Right lobe of liver (tissue), 6 donors: ENCODE measurements at regions not wholly inside any gene's neighbourhood (a gene's known extent, or its start where the extent isn't known, plus 50 kb on each side); places are given as distances from the start of the nearest gene placed in this dataset.
"Not testable (repeated sequence)": the region's sequence is repeated elsewhere in the genome, so short reads cannot be mapped to it uniquely, and the experiment has no call there.

ENCODE experiments used
- ATAC-seq, 4 donors: fragments of 200-7000 bp; cut with Tn5 transposase; one replicate each; pipeline ENCODE4 v1.9.1; 2020; ENCODE audit warnings: mild to moderate bottlenecking in 4 of 4, moderate library complexity in 4 of 4
- DNase-seq, 3 donors: peaks; one replicate each; pipeline ENCODE4 v3.0.0-alpha.2; 2020
- H3K27ac ChIP-seq, 3 donors: fragments of 200-600 bp; one replicate each; pipeline ENCODE4 v1.8.0; 2022
- H3K27me3 ChIP-seq, 2 donors: fragments of 200-600 bp; one replicate each; pipeline ENCODE4 v1.8.0; 2022
- H3K36me3 ChIP-seq, 4 donors: fragments of 200-600 bp; sonication (generic) in 1 of 4; one replicate each; pipeline versions ENCODE4 v1.5.1 to v1.8.0; 2017 to 2022; ENCODE audit warnings: control low read depth in 1 of 4
- H3K4me1 ChIP-seq, 4 donors: fragments of 200-600 bp; sonication (generic) in 1 of 4; one replicate each; pipeline versions ENCODE4 v1.5.1 to v1.8.0; 2017 to 2022; ENCODE audit warnings: control low read depth in 1 of 4
- H3K4me3 ChIP-seq, 3 donors: fragments of 200-600 bp; one replicate each; pipeline ENCODE4 v1.8.0; 2022
- H3K9me3 ChIP-seq, 4 donors: fragments of 200-600 bp; sonication (generic) in 1 of 4; one replicate each; pipeline versions ENCODE4 v1.5.1 to v1.8.0; 2017 to 2022; ENCODE audit warnings: control low read depth in 1 of 4
- CTCF ChIP-seq, 4 donors: fragments of 200-600 bp in 3 of 4; fragments of 450-650 bp in 1 of 4; IDR thresholded peaks; one replicate each; pipeline versions ENCODE4 v1.5.1 to v1.8.0; 2016 to 2022; ENCODE audit warnings: antibody characterized with exemption in 4 of 4, mild to moderate bottlenecking in 2 of 4
- POLR2A ChIP-seq: fragments of 450-650 bp; IDR thresholded peaks from one replicate; pipeline ENCODE4 v1.6.1; 2017; ENCODE audit warnings: antibody characterized with exemption, mild to moderate bottlenecking
- WGBS: methylation state at CpG from one replicate; pipeline ENCODE4 v1.1.6; 2018; ENCODE audit warnings: low coverage, low lambda C conversion rate; ENCODE audit not compliant: insufficient coverage; ENCODE audit errors: missing lambda C conversion rate; 5-methylcytosine and 5-hydroxymethylcytosine counted together
- intact Hi-C, 2 donors: fragments of 100-400 bp; cut with DNase I; formaldehyde crosslinking; loops; one replicate each; pipeline versions ENCODE4 v1.11.2 to v1.14.1; 2022
- donor health status: DM: no; HTN: yes; CAD: no.
- donor health status: DM: no; HTN: no; CAD: no.
- donor health status: DM: no; HTN: no; CAD: no.
- donor health status: DM: no; HTN: yes; CAD: no.
- donor health status: DM: no; HTN: yes; CAD: no.

DNA sequence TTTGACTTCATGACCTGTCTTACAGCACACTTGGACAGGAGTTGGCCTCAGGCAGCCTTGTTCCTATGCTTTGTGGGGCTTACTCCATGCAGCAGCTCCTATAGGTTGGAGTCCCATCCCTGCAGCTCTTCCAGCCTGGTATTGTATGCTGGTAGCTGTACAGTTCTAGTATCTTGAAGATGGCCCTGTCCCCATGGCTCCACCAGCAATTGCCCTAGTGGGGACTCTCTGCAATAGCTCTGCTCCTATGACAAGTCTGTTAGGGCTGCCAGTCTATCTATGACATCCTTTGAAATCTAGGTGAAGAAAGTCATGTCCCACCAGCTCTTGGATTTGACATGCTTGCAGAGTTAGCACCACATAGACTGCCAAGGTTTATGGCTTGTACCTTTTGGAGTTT, 252.6 kb downstream of the ANTXR2 start:
- intact Hi-C loops = no loop called here

GRCh38 chr4:79807933-79808332, 265.1 kb downstream of the ANTXR2 start:
- intact Hi-C loops, H3K4me3 ChIP-seq: not testable (repeated sequence)

More for the DNA sequence above, 252.6 kb downstream of the ANTXR2 start:
- Histone ChIP-seq H3K27ac (no peak overlapping the region), H3K36me3 (no peaks in the 10 kb centered on the region), H3K4me1 (no peaks in the 10 kb centered on the region), H3K27me3 (no peaks in the 10 kb centered on the region), H3K9me3 (no peaks in the 10 kb centered on the region), H3K4me3 (no peak overlapping the region)
- DNase-seq (no peak), ATAC-seq (no peak)
- TF ChIP-seq CTCF (IDR thresholded peaks at IDR 0.05) = no peak
- TF ChIP-seq POLR2A = no peak

GRCh38 chr4:79798047-79798446, 275.0 kb downstream of the ANTXR2 start:
- TF ChIP-seq CTCF (IDR thresholded peaks at IDR 0.05) (no peak), POLR2A (no peak)
- Histone ChIP-seq H3K27me3 (no peaks in the 10 kb centered on the region), H3K4me3 (no peak overlapping the region), H3K36me3 (no peaks in the 10 kb centered on the region), H3K9me3 (no peaks in the 10 kb centered on the region), H3K27ac (no peak overlapping the region), H3K4me1 (no peaks in the 10 kb centered on the region)
- intact Hi-C loops = no loop called here
- WGBS = 66% methylated on average over 3 of the region's 3 CpGs
- ATAC-seq (no peak), DNase-seq (no peak)

More at GRCh38 chr4:79807933-79808332, 265.1 kb downstream of the ANTXR2 start:
- DNase-seq, H3K9me3 ChIP-seq, H3K27ac ChIP-seq, H3K36me3 ChIP-seq, ATAC-seq, H3K27me3 ChIP-seq, H3K4me1 ChIP-seq: not testable (repeated sequence)
- WGBS = 55% methylated on average over 2 of the region's 2 CpGs

DNA sequence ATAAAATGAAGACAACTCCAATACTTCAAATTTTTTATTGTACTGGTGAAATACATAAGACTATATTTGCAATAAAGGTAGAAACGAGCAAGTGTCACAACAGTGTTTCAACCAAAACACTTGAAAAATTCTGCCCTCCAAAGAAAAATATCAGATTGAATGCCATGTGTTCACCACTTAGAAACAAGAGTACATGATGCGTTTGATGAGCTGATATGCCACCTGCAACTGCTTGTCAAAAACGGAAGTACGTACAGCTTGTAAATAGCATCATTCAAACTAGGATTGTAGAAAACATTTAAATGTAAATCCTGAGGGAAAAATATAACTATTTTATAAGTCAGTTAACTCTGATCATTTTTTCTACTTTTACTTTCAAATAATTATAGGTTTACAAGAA, 276.1 kb downstream of the ANTXR2 start:
- Histone ChIP-seq H3K9me3 (no peaks in the 10 kb centered on the region), H3K4me3 (no peak overlapping the region), H3K4me1 (no peaks in the 10 kb centered on the region), H3K27ac (no peak overlapping the region), H3K36me3 (no peaks in the 10 kb centered on the region), H3K27me3 (no peaks in the 10 kb centered on the region)
- ATAC-seq (no peak), DNase-seq (no peak)
- no peak for TF ChIP-seq POLR2A
- no peak for TF ChIP-seq CTCF (IDR thresholded peaks at IDR 0.05)
- intact Hi-C loops = no loop called here
- 68% methylated on average over 4 of the region's 4 CpGs for whole genome bisulfite sequencing

DNA sequence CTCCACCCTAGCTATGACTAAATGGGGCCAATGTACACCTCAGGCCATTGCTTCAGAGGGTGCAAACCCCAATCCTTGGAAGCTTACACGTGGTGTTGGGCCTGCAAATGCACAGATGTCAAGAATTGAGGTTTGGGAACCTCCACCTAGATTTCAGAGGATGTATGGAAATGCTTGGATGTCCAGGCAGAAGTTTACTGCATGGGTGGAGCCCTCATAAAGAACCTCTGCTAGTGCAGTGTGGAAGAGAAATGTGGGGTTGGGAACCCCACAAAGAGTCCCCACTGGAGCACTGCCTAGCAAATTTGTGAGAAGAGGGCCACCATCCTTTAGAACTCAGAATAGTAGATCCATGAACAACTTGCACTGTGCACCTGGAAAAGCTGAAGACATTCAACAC, 284.1 kb downstream of the ANTXR2 start:
- Histone ChIP-seq H3K4me1 (no peaks in the 10 kb centered on the region), H3K27me3 (no peaks in the 10 kb centered on the region), H3K36me3 (no peaks in the 10 kb centered on the region), H3K9me3 (no peaks in the 10 kb centered on the region), H3K4me3 (no peak overlapping the region), H3K27ac (no peak overlapping the region)
- 17% methylated on average over 1 of the region's 1 CpG for WGBS
- ATAC-seq = no peak
- DNase-seq = no peak
- TF ChIP-seq POLR2A = no peak
- intact Hi-C loops = no loop called here

- DNase-seq = no peak
- Histone ChIP-seq H3K4me1 (no peaks in the 10 kb centered on the region), H3K4me3 (no peak overlapping the region), H3K27ac (no peak overlapping the region), H3K9me3 (no peaks in the 10 kb centered on the region), H3K27me3 (no peaks in the 10 kb centered on the region), H3K36me3 (no peaks in the 10 kb centered on the region)
- ATAC-seq = no peak
- intact Hi-C loops = no loop called here
- TF ChIP-seq CTCF (IDR thresholded peaks at IDR 0.05) = no peak
- no peak for TF ChIP-seq POLR2A
These were observed 292.9 kb downstream of the ANTXR2 start for GRCh38 chr4:79780129-79780528.
